Vagina (tissue), 2 donors: ENCODE measurements at regions not wholly inside any gene's neighbourhood (a gene's known extent, or its start where the extent isn't known, plus 50 kb on each side); places are given as distances from the start of the nearest gene placed in this dataset.

ENCODE experiments used
- DNase-seq, 2 donors: peaks; one replicate each; pipeline ENCODE4 v3.0.0-alpha.2; 2017; ENCODE audit errors: extremely low spot score in 2 of 2
- H3K27ac ChIP-seq: fragments of 200-600 bp; sonication (generic); one replicate; pipeline ENCODE4 v1.5.1; 2019
- H3K27me3 ChIP-seq: fragments of 200-600 bp; sonication (generic); one replicate; pipeline ENCODE4 v1.5.1; 2019
- H3K36me3 ChIP-seq, 2 donors: fragments of 200-600 bp; sonication (generic); one replicate each; pipeline ENCODE4 v1.5.1; 2017 to 2019
- H3K4me1 ChIP-seq: fragments of 200-600 bp; sonication (generic); one replicate; pipeline ENCODE4 v1.5.1; 2019
- H3K4me3 ChIP-seq, 2 donors: fragments of 200-600 bp; sonication (generic); 1 replicate in 1 of 2; 2 replicates in 1 of 2; pipeline ENCODE4 v1.5.1; 2016 to 2019
- H3K9me3 ChIP-seq: fragments of 200-600 bp; sonication (generic); one replicate; pipeline ENCODE4 v1.5.1; 2019
- CTCF ChIP-seq, 3 experiments: fragments of 450-650 bp in 2 of 3; fragments of 200-600 bp in 1 of 3; sonication (generic) in 1 of 3; IDR thresholded peaks; one replicate each; pipeline ENCODE4 v1.5.1; 2017 to 2019; ENCODE audit warnings: antibody characterized with exemption in 3 of 3, mild to moderate bottlenecking in 2 of 3, moderate library complexity in 2 of 3
- POLR2A ChIP-seq, 2 donors: fragments of 450-650 bp; IDR thresholded peaks; one replicate each; pipeline ENCODE4 v1.6.1; 2017; ENCODE audit warnings: antibody characterized with exemption in 2 of 2, mild to moderate bottlenecking in 2 of 2, moderate library complexity in 2 of 2
- POLR2AphosphoS5 ChIP-seq, 2 donors: sonication (generic); formaldehyde crosslinking; IDR thresholded peaks; one replicate each; pipeline ENCODE4 v1.9.0; 2017; ENCODE audit warnings: antibody characterized with exemption in 2 of 2, mild to moderate bottlenecking in 2 of 2, low read depth in 1 of 2; ENCODE audit not compliant: insufficient read depth in 1 of 2
- intact Hi-C: fragments of 100-400 bp; cut with DNase I; formaldehyde crosslinking; loops from one replicate; pipeline ENCODE4 v1.15.1; 2023

- intact Hi-C loops: no loop called here
- no peaks in the 10 kb centered on the region for H3K36me3 ChIP-seq
- no peaks in the 10 kb centered on the region for H3K9me3 ChIP-seq
- no peaks in the 10 kb centered on the region for H3K27me3 ChIP-seq
- DNase-seq: no peak
- H3K4me1 ChIP-seq: no peaks in the 10 kb centered on the region
- TF ChIP-seq CTCF (IDR thresholded peaks at IDR 0.05) (no peak), POLR2AphosphoS5 (IDR thresholded peaks at IDR 0.05; ENCODE audit: insufficient read depth in 1 of 2, low read depth in 1 of 2) (no peak)
- H3K27ac ChIP-seq: no peak overlapping the region
- H3K4me3 ChIP-seq: no peak overlapping the region
Measured at GRCh38 chr21:22345624-22346023, 1347.4 kb downstream of the NCAM2 start.

- H3K4me3 ChIP-seq: no peak overlapping the region
- H3K4me1 ChIP-seq: no peaks in the 10 kb centered on the region
- H3K36me3 ChIP-seq: no peaks in the 10 kb centered on the region
- no peak for TF ChIP-seq POLR2AphosphoS5 (IDR thresholded peaks at IDR 0.05; ENCODE audit: insufficient read depth in 1 of 2, low read depth in 1 of 2)
- TF ChIP-seq CTCF (IDR thresholded peaks at IDR 0.05): no peak
- no peak for TF ChIP-seq POLR2A (IDR thresholded peaks at IDR 0.05)
- H3K27me3 ChIP-seq: no peaks in the 10 kb centered on the region
- no peak overlapping the region for H3K27ac ChIP-seq
- no peaks in the 10 kb centered on the region for H3K9me3 ChIP-seq
- intact Hi-C loops: no loop called here
- DNase-seq: no peak
Measured at GRCh38 chr21:22346576-22346975, 1348.4 kb downstream of the NCAM2 start.

GRCh38 chr21:22351076-22351475 lies 1352.9 kb downstream of the NCAM2 start:
- H3K9me3 ChIP-seq: no peaks in the 10 kb centered on the region
- no peaks in the 10 kb centered on the region for H3K27me3 ChIP-seq
- no peaks in the 10 kb centered on the region for H3K4me1 ChIP-seq
- no peak overlapping the region for H3K4me3 ChIP-seq
- no peaks in the 10 kb centered on the region for H3K36me3 ChIP-seq
- DNase-seq: no peak
- intact Hi-C loops: no loop called here
- no peak overlapping the region for H3K27ac ChIP-seq
- TF ChIP-seq POLR2AphosphoS5 (IDR thresholded peaks at IDR 0.05; ENCODE audit: insufficient read depth in 1 of 2, low read depth in 1 of 2) (no peak), CTCF (IDR thresholded peaks at IDR 0.05) (no peak), POLR2A (IDR thresholded peaks at IDR 0.05) (no peak)

- Histone ChIP-seq H3K27ac (no peak overlapping the region), H3K9me3 (no peaks in the 10 kb centered on the region), H3K4me3 (no peak overlapping the region), H3K4me1 (no peaks in the 10 kb centered on the region), H3K27me3 (no peaks in the 10 kb centered on the region), H3K36me3 (no peaks in the 10 kb centered on the region)
- DNase-seq: no peak
- intact Hi-C loops: no loop called here
- TF ChIP-seq POLR2AphosphoS5 (IDR thresholded peaks at IDR 0.05; ENCODE audit: insufficient read depth in 1 of 2, low read depth in 1 of 2): no peak
- no peak for TF ChIP-seq POLR2A (IDR thresholded peaks at IDR 0.05)
- no peak for TF ChIP-seq CTCF (IDR thresholded peaks at IDR 0.05)
Measured at GRCh38 chr21:22352088-22352487, 1353.9 kb downstream of the NCAM2 start.

GRCh38 chr21:22355949-22356348 lies 1357.7 kb downstream of the NCAM2 start:
- Histone ChIP-seq H3K9me3 (no peaks in the 10 kb centered on the region), H3K4me3 (no peak overlapping the region), H3K36me3 (no peaks in the 10 kb centered on the region), H3K4me1 (no peaks in the 10 kb centered on the region), H3K27ac (no peak overlapping the region), H3K27me3 (no peaks in the 10 kb centered on the region)
- DNase-seq: no peak
- TF ChIP-seq CTCF (IDR thresholded peaks at IDR 0.05) (no peak), POLR2AphosphoS5 (IDR thresholded peaks at IDR 0.05; ENCODE audit: insufficient read depth in 1 of 2, low read depth in 1 of 2) (no peak)
- intact Hi-C loops: no loop called here
